Ureter (tissue), 1 donor: ENCODE measurements at regions not wholly inside any gene's neighbourhood (a gene's known extent, or its start where the extent isn't known, plus 50 kb on each side); places are given as distances from the start of the nearest gene placed in this dataset.

Source experiments
- DNase-seq: peaks from one replicate; pipeline ENCODE4 v3.0.0-alpha.2; 2020; ENCODE audit warnings: low spot score
- donor health status: DM: yes; HTN: yes; CAD: no.

DNA sequence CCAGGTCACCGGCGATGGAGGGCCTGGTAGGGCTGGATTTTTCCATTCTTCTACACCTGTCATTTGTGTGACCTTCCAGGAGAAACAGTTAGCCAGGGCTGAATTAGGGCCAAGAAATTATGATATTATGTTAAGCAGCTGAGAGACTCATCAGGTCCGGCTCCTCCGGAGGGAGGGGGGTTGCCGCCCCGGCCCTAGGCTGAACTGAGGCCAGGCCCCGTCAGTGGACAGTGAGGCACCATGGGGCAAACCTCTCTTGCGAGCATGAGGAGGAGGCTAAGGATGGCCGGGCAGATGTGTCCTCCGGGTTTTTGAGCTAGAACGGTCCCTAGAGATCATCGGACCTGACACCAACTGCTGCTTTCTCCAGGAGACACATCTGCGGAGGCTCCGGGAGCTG, 150.1 kb downstream of the SOX11 start:
- no peak for DNase-seq

GRCh38 chr2:5845798-5846330, 153.7 kb downstream of the SOX11 start:
- DNase-seq = no peak

GRCh38 chr2:5846881-5847280, 154.7 kb downstream of the SOX11 start:
- DNase-seq = no peak

DNA sequence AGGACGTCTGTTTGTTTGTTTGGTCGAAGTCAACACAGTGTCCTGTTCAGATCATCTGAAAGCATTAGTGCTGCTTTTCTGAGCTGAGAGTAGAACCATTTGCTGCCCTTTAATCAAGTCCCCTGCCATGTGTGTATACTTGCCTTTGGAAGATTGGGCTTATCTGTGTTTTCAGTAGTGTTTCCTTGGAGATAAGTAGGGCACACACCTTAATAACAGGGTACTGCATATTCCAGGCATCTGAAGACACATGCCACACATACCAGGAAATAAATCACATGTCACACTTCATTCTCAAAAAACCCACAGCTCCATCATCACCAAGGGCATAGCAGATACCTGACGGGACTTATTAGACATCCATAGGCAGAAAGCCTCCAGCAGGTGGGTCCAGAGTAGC, 157.4 kb downstream of the SOX11 start:
- DNase-seq = no peak

GRCh38 chr2:5851410-5851809, 159.2 kb downstream of the SOX11 start:
- no peak for DNase-seq

GRCh38 chr2:5854797-5855196, 162.6 kb downstream of the SOX11 start:
- no peak for DNase-seq

GRCh38 chr2:5867056-5867455, 174.9 kb downstream of the SOX11 start:
- no peak for DNase-seq

DNA sequence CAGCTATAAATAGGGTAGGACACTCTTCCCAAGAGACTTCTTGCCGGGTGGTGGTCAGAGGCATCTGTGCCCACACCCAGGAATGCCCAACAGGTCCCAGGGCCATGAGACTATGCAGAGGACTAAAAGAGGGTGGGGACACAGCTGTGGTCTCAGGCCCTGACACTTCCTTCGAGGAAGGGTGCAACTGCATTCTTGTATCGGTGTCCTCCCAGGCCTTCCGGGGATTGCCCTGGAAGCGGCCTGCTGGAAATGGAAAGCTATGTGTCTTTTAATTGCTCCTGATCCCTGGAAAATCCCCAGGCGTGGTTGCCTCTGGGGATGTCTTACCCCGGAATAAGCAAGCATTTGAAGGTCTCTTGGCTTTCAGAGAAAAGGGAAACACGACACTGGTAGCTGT, 176.7 kb downstream of the SOX11 start:
- no peak for DNase-seq

DNA sequence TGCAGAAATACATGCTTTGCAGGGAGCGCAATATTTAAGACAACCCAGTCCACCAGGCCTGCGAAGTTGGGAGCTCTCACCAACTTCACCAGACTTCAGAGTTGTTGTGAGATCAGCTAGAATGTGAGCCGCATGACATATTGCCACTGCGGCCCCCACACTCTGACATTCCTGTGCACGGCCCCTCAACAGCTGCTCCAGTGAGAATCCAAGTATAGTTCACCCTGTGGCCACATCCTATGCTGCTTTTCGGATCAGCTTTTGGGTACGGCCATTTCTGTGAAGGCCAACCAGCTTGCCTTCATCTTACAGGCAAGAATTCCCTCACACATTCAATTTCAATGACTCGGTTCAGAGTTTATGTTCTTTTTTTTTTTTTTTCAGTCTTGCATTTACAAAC, 177.8 kb downstream of the SOX11 start:
- no peak for DNase-seq

DNA sequence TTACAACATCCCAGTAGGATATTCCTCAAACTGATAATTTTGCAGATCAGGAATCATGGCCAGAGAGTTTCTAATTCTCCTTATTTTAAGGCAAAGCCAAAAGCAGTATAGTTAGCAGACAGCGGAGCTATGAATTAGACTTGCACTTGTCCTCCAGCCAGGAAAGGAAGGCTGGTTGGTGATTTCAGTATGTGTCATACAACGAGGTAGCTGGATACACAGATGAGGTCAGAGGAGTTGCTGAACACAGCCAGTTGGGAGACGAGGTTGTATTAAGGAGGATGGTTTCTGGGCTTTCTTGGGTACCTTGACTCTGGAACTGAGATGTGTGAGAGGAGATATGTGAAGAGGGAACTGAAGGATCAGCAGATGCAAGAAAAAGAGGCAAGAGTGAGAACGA, 185.2 kb downstream of the SOX11 start:
- no peak for DNase-seq

- no peak for DNase-seq
Measured at GRCh38 chr2:5885451-5886173, 193.4 kb downstream of the SOX11 start.

DNA sequence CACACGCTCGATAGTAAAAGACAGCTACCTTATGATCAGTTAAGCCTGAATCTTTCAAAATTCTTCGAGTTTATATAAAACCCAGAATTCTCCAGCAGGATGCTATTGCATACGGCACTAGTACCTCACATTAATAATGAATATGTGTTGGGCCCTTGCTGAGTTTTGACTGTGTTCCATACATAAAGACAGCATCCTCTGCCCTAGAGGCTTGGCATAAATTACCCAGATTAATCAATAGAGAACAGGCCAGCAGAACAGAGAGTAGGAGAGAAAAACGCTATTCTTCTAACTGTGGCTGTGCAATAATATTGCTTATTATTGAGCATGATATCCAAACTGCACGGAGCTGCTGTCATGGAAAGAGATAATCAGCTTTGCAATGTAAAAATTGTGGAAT, 194.3 kb downstream of the SOX11 start:
- no peak for DNase-seq

DNA sequence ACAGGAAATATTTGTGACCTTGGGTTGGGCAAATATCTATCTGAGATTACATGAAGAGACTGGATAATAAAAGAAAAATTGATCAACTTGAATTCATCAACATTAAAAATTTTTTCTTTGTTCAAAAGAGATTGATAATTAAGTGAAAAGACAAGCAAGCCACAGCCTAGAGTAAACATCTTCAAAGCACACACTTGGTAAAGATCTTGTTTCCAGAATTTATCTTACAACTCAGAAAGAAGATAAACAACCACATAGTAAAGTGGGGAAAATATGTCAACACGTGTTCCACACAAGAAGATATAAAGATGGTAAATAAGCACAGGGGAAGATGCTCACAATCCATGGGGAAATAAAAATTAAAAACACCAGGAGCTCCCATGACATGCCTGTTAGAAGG, 195.9 kb downstream of the SOX11 start:
- DNase-seq = no peak

DNA sequence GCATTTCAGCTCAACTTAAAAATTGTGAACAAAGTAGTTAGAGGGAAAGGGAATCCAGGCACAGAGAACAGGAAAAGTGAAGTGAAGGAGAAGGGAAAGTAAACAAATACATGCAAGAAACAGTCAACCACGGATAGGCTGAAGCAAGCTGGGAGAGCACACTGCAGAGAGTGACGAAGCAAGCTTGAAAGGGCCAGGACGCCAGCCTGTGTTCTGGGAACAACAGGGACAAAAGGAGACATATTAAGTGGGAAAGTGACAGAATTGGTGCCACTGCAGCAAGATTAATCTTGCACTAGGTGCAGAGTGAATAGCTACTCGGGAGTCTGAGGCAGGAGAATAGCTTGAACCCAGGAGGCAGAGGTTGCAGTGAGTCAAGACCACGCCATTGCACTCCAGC, 197.3 kb downstream of the SOX11 start:
- no peak for DNase-seq

DNA sequence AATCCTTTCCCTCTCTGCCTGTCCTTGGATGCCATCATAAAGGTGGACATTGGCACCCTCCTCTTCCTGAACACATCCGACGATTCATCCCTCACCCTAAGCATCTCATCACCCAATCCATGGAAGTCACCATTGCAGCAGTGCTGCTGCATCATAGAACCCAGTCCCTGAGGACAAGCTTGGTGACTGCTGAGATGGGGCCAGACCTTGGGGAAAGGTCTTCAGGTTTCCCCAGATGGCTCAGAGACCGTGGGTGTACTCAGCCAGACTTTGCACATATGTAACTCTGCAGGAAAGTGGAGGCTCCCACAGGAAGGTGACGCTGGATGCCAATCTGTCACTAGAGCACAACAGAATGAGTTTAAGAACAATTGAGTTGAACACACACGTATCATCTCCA, 202.2 kb downstream of the SOX11 start:
- DNase-seq = no peak

- DNase-seq = no peak
Measured at GRCh38 chr2:5895284-5895683, 203.1 kb downstream of the SOX11 start.

DNA sequence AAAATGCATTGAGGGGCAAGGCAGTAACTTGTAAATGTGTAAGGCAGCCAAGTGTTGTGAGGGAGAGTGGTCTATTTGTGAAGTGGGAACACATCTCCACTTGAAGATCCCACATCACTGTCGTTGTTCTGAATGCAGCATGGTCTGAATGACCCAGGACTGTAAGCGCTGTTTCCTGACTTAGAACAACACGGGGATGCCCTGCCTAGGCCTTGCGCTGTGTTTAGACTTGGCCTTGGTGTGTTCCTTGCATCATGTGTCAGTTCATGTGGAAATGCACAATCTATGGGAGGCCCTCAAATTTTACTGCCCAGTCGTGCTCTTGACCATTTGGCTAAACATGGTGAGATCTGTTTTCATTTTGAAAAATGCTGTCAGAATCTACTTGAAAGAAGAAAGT, 205.1 kb downstream of the SOX11 start:
- no peak for DNase-seq

DNA sequence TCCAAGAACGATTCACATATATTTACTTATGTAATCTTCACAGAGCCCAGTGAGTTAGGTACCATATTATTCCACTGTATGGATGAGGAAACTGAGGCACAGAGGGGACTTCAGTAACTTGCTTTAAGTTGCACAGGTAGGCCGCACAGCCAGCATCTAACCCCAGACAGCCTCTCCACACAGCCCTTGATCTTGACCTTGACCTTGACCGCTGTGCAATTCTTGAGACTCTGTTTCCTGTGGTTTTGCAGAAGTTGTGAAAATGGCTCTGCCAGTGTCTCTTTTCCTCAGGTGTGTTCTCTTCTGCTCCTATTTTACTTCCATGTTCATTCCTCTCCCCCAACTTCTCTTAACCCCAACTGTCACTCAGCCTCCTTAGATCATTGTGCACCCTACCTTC, 206.5 kb downstream of the SOX11 start:
- DNase-seq = no peak

GRCh38 chr2:5905661-5906060, 213.5 kb downstream of the SOX11 start:
- DNase-seq = no peak

- no peak for DNase-seq
Measured at GRCh38 chr2:5908071-5908470, 215.9 kb downstream of the SOX11 start.

- no peak for DNase-seq
Measured at GRCh38 chr2:5911718-5912117, 219.5 kb downstream of the SOX11 start.

GRCh38 chr2:5913711-5914395, 221.7 kb downstream of the SOX11 start:
- DNase-seq = no peak

- DNase-seq = no peak
Measured at GRCh38 chr2:5914811-5915611, 222.8 kb downstream of the SOX11 start.
